ENCODE measurements at regions not wholly inside any gene's neighbourhood (a gene's known extent, or its start where the extent isn't known, plus 50 kb on each side); places are given as distances from the start of the nearest gene placed in this dataset.
A peak's percentile ranks its signal among the peaks of the same experiment; 100 is the strongest.

DNA sequence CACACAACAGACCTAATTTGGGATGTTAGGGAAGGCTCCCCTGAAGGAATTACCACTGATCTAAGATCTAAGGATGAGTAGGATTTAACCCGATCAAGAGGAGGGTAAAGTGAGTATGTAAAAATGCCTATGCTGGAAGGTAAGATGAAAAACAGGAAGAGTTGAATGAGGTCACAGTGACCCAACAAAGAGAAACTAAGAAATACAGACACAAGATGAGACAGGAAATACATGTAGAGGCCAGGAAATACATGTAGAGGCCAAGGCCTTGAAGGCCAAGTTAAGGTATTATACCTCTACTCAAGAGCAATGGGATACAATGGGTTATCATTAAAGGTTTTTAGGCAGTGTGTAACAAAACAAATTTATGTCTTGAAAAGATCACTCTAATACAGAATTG lies 131.6 kb upstream of the TANK start:
- no peak for DNase-seq (ENCODE audit: low spot score)

DNA sequence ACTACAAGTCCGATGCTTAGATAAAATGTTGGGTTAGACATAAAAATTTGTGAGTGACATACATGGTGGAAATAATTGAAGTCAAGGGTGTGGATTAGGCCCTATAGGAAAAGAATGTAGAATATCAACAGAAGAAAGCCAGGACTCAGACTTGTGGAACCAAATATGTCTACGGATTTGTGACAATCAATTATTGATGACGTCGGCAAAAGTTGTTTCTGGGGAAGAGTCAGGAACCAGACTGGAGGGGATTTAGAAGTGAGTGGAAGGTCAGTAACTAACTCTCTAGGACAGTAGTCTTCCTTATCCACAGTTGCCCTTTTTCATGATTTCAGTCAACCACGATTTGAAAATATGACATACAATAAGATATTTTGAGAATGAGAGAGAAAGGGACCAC lies 130.9 kb upstream of the TANK start:
- no peak for DNase-seq (ENCODE audit: low spot score)

DNA sequence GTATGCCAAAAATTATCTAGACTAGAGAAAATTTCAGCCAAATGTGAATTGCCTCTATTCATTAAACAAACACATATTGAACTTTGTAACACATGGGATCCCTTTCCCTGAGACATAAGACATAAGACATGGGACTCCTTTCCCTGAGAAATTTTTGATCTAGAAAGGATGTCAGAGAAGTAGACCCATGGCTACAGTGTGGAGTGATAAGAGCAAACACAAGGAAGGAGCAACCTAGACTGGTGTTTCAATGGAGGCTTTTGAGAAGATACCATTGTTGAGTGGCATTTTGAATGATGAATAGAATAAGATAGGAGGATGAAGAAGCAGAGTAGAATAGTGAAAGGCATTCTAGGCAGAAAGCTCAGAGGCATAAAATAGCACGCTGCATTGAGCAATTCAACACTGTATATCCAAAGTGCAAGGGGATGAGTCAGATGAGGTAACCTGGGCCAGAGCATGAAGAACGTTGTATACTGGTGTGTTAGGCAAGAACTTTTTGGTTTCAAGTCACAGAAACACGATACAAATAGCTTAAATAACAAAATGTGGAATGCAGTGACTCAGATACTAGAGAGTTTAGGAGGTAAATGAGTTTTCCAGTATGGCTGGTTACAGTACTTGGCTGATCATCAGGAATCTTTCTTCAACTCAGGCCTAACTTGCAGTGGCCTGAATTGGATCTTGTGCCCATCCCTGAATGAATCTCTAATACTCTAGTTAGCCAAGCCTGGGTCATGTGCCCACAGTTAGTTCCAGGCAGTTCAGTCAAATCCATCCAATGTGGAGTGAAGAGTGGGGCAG lies 129.8 kb upstream of the TANK start:
- no peak for DNase-seq (ENCODE audit: low spot score)

DNA sequence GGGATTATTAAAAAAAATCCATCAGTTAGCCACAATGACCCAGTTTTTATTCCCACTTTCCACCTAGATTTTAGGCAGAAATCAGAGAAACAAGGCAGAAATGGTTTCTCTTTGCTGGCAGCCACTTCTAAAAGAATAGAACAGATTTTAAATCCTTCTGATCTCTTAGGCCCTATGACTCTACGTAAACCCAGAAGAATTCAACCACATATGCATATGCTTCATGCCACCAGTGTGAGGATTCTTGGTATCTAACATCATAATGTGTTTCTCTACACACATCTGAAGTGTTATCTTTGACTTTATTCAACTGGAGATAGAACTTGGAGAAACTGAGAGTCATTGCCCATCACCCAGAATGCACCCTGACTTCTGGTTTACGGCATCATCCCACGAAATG lies 128.7 kb upstream of the TANK start:
- DNase-seq (ENCODE audit: low spot score), result no peak

DNA sequence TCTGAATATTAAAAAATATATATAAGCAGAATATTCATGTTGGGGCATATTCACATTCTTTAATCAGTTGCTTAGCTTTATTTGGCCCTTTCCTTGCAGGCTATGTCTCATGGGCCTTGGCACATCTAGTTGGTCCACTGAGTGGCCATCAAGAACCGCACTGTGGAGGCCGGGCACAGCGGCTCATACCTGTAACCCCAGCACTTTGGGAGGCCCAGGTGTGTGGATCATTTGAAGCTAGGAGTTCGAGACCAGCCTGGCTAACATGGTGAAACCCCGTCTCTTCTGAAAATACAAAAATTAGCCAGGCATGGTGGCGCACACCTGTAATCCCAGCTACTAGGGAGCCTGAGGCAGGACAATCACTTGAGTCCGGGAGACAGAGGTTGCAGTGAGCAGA lies 127.6 kb upstream of the TANK start:
- no peak for DNase-seq (ENCODE audit: low spot score)

DNA sequence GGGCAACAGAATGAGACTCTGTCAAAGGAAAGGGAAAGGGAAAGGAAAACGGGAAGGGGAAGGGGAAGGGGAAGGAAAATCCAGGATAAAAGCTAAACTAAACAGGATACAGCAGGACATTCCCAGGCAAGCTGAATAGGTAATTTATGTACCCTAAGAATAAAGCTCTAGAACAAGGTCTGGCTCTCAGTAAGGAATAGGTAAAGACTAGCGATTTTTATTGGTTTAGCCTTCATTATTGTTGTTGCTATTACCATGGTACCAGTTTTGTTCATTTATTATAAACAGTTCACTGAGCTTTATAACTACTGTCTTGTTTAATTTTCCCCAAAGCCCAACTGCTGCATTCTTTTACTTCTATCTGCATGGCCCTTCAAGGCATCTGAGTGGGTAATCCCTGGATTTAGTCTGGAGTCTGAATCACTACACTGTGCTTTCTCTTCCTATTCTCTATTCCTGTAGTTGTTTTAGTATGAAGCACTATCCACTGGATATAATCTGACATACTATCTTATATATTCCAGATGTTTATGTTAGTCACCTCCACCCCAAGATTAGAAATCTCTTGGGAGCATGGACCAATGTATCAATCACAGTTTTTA lies 127.1 kb upstream of the TANK start:
- no peak for DNase-seq (ENCODE audit: low spot score)

DNA sequence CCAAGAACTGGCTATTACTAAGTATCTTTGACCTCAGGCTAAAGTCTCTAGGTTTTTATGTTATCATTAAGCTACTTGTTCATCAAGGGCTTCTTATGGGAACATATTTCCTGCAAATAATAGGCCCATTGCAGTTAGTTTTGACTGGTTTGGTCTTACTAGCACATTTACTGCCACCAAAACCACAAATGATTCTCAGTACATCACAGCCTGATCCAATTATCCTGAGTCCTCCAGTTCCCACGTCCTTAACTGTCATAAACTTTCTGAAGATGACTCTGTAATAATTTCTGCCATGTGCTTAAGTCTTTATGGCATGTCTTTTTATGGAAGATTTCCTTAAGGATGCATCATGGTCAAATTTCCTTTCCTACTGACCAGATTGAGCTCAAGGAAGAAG lies 123.3 kb upstream of the TANK start:
- no peak for DNase-seq (ENCODE audit: low spot score)

DNA sequence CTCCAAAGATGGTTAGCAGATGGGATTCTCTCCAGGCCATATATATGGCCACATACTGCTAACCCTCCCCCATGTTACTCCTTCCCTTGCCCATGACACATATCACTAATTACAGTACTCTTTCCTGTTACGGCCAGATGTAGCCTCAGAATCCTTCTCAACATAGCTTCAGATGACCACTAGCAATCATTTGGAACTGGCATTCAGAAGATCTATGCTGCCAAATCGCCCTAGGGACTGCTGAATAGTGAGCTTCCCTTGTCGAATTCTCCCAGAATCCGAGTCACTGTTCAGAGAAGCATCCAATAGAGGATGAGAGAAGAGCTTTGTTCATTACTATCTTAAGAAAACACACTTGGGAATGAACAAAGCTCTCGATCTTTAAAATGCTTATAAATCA lies 121.2 kb upstream of the TANK start:
- DNase-seq (ENCODE audit: low spot score), result no peak

DNA sequence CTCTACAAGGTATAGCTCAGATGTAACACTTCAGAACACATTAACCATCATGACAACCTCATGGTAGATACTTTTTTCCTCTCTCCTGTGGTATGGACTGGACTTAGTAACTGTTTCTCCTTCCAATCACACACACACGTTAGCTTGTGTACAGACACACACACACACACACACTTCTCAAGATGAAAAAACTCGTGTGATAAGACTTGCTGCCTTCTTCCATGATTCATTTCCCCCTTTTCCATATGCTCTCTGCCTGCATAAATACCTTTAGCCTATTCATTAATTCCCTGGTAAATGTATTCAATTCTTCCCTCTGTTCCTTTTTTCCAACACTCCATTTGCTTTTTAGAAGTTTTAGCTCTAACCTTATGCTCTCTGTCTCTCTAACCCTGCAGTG lies 118.9 kb upstream of the TANK start:
- no peak for DNase-seq (ENCODE audit: low spot score)

DNA sequence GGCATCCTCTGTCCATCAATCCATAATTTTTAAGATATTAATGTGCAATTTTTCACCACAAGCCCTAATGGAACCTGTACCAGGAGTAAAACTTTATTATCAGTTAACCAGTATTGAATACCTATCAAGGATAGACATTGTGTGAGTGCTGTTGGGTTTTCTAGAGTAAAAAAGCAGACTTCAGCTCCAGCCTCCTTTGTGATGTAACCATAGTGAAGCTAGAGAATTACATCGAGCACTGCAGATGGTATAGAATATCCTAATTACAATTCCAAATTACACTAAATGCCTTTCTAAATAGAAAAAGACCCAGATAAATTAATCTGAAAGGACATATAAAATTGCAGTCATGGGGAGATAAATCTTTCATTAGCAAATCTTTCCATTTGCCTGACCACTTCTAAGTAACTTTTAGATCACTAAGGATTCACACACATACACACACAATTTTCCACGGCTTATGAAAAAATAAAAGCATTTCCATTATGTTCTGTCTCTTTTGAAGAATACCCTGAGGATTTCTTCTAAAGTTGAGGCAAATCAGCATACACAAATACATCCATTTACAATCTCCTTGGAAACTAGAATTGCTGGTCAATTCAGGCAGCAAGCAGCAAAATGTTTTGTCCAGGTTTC lies 117.1 kb upstream of the TANK start:
- DNase-seq (ENCODE audit: low spot score), result no peak

DNA sequence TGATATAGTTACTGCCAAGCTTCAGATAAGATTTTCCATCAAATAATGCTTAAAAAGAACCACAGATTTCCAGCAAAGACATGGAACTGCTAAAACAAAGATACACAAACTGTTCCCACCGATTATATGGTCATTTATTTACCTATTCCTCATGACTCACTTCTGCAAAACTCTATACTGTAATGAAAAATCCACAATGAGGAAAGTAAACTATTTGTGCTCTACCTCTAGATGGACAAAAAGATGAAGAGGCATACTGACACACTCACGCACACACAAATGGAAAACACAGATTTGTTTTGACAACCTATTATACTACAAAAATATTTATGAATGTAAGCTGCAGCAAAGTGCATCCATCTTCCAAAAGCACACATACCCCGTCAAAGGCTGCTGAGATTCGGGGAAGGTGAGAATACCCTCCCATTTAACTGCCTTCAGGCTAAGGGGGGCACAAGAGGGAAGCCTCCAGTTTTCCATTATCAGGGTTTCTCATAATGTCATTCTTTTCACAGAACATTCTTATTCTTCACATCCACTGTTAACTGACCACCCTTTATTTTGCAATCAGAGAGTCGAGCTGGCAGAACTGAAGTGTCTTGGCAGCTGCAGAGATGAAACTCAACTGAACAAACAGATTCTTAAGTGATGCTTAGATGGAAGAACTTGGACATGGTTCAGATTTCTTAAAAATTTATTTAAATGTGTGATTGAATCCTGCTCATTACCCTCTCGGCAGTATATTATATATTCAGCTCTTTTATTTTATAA lies 115.9 kb upstream of the TANK start:
- DNase-seq (ENCODE audit: low spot score), result no peak

DNA sequence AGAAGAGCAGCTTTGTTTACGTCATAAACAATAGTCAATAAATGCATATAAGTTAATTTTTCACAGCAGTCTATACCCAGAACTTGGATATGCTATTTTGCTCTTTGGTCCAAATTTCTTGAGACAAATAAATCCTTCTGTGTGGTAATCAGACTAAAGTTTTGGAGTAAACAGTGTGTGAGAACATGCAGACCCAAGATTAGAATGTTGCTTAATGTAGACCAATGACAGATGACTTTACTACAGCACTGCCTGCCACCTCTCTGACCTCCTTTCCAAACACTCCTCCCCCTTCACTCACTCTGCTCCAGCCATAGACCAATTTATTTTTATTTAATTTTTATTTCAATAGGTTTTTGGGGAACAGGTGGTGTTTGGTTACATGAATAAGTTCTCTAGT lies 115.3 kb upstream of the TANK start:
- no peak for DNase-seq (ENCODE audit: low spot score)

DNA sequence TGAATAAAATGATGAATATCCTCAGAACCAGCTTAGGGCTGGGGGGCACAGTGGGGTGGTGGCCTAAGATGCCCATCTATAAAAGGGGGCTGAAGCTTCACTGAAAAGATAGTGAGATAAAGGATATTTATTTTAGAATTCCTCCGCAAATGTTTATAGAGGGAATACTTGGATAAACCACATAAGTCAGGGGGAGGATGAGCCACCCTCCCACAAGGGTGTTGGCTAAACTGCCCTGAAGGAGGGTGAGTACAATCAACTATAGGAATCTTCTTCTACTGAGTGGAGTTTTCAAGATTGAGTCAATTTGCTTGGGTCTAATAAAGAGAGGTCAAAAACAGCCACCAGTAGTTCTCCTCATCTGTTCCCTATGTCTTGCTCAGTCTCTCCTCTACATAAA lies 114.5 kb upstream of the TANK start:
- DNase-seq (ENCODE audit: low spot score), result no peak

DNA sequence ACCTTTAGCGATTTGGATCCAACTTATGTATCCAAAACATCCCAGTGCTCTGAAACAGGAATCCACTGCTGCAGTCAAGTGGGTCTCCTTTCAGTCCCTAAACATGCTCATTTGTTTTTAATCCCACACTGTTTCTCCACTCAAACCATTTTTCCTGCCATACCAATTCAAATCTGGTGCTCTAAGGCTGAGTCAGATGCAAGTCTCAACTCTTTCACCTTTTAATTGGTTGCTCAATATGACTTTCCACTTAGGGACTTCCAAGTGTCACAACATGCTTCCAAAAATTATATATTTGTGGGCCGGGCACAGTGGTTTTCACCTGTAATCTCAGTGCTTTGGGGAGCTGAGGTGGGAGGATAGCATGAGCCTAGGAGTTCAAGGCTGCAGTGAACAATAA lies 113.4 kb upstream of the TANK start:
- no peak for DNase-seq (ENCODE audit: low spot score)

DNA sequence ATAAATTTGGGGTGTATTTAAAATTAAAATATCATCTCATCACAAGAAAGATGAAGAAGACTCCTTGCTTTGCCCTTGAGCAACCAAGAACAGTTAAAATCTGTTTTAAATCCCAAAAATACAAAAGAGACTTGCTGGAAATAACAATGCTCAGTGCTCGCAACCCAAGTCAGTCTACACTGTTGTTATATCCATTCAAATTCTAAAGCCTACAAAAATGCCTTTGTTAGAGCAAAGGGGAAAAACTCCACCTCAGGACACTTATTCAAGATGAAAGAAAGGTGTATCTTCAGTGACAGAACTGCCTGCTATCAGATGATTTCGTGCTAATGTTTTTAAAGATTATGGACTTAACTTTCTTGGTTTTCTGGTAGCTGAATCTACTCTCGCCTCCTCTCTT lies 111.9 kb upstream of the TANK start:
- no peak for DNase-seq (ENCODE audit: low spot score)

DNA sequence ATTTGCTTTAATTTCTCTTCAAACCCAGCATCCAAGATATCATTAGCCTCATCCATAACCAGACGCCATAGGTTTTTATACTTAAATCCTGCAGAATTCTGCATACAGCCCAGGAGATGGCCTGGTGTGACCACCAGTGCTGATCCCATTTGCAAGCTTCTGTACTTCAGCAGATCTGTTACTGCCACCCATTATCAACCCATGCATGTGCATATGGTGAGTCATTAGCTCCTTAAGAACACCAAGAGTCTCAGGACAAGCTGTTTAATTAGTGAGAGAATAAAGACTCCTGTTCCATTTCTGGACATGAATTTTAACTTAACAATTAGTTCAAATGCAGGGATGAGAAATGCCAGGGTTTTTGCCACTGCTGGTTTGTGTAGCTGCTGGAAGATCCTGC lies 110.7 kb upstream of the TANK start:
- DNase-seq (ENCODE audit: low spot score), result no peak

DNA sequence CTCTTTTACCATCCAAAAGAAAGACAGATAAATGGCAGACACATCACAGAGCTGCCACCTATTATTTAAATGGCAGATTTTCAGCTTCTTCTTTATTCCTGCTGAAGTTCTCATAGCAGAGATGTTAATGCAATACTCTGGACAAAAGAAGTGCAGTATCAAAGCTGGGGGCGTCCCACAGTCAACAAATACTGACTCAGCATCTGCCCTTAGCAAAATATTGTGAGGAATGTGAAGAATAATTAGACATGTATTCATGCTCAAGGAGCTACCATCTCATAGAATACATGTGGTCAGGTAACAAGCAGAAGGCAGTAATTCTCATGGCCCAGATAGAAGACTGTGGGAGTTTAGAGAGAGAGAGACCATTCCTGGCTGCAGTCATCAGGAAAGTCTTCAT lies 108.0 kb upstream of the TANK start:
- DNase-seq (ENCODE audit: low spot score), result no peak

DNA sequence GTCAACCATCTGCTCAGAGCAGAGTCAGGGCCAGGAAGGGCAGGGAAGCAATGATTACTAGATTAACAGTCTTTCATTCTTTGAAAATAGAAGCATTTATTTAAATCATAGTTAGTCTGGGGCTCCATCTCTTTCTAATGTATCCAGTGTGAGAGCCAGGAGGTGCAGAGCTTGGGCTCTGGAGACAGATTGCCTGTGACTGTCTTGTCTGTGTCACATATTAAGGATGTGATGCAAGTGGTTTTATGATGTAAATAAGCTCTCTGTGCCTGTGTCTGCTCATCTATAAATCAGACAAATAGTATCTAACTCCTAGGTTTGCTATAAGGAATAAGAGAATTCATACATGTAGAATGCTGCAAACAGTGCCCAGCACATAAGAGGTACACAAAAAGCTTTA lies 104.9 kb upstream of the TANK start:
- no peak for DNase-seq (ENCODE audit: low spot score)

DNA sequence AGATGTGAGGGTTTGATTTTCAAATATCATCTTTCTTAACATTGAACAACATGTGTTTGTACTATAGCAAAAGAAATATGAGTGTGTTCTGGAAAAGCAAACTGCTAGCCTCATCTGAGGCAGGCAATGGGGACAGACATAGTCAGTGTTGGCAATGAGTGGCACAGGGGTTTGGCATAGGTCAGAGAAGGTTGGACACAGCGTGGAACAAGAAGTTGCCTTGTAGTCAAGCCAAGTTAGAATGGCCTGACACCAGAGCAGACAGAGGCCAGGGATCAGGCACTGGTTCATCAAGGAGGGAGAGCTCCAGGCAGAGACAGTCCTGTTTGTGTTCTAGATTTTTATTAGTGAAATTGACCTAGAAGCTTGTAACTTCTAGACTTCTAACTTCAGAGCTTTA lies 100.8 kb upstream of the TANK start:
- DNase-seq (ENCODE audit: low spot score), result no peak

DNA sequence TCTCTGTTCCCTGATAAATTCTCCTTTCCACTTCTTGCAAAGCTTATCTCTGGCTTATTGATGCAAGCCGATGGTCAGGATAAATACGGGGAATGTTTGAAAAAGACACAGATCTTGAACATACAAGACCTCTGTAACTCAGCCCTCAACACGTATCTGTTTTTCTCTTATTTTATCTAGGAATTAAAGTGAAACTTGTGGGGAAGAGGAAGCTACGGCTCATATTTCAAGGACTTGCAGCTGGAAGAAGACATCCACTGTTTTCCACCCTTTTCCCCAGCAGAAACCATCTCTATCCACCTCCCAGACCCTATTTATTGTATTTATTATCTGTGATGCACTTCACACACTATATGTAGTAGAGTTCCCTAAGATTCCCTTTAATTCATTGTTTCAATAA lies 98.4 kb upstream of the TANK start:
- no peak for DNase-seq (ENCODE audit: low spot score)

DNA sequence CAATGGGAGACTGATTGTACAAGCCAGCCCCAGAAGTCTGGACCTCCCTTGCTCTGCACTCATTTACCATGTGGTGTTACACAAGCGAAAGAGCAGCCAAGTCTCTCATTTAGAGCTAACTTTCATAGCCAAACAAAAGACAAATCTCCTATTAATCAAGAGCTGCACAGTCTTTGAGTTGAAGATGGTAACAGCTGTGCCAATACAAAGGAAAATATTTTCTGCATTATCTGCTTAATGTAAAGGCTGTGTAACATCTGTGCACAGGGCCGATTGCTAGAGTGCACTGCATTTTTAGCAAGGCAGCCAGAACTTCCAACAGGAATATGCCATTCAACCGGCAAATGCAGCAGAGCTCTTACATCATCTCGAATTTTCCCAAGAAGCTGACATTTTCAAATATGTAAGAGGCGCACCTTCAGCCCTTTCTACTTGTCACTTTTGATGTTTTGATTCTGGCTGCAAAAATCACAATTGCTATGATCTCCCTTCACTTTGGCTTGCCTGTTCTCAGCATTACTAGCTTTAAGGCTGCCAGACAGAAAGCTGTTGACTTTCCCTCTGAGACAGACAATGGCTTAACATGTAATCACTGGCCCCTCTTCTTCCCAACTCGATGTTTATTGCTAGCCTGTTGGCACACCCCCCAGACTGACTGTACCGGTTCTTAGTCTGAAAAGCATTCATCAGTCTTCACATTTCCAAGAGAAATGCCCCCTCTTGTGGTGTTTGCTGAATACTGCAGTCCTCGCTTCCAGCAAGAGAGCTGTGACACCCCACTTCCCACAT lies 96.9 kb upstream of the TANK start:
- DNase-seq (ENCODE audit: low spot score), result peak; percentile 61

DNA sequence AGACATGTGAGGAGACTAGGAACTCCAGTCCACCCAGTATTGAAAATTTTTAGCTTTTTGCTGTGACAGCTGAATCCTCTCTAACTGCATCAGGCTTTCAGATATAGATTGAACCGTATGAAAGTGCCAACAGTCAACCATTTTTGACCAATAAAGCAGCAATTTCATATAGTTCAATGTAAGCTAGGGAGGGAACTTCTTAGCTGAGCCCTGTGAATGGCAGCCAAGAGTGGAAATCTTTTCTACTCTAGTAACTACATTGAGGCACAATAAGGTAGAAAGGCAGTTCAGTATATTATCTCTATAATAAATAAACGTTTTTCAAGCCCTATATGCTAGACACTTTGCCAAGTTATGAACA lies 96.3 kb upstream of the TANK start:
- no peak for DNase-seq (ENCODE audit: low spot score)

Data from hematopoietic multipotent progenitor cell treated with erythropoietin and hydrocortisone succinate and interleukin-3 and kit ligand, for 15 days (in vitro differentiated cells).